ENCODE measurements at regions not wholly inside any gene's neighbourhood (a gene's known extent, or its start where the extent isn't known, plus 50 kb on each side); places are given as distances from the start of the nearest gene placed in this dataset.

DNA sequence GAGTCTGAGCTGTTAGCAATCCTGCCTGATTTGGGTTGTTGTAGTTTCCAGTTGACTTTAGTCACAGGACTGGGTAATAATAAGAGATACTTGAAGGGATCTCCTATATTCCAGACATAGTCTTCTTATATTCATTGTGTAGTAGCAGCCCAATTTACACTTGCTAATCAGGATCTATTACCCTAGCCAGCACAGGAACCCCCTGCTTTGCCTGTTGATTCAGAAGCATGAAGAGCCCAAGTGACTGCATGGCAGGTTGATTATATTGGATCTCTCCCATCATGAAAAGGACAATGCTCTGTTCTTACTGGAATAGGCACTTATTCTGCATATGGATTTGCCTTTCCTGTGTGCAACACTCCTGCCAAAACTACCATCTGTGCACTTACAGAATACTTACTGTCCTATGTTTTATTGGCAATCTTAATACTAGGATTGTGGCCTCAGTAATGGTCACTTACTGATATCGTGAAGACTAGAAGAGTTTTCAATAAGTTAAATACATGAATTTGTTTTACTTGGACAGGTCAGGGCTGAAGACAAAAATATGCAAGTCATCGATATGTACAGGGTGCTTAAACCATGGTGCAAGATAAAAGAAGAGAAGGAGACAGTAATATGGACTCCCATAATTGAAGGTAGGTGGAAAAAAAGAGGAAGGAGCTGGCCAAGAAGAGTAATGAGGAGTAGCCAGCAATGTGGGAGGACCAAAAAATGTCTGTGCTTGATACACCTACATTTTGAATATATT lies 304.1 kb downstream of the MCTP2 start:
- no peak for DNase-seq

GRCh38 chr15:94536549-94536948 lies 305.2 kb downstream of the MCTP2 start:
- DNase-seq: no peak

DNA sequence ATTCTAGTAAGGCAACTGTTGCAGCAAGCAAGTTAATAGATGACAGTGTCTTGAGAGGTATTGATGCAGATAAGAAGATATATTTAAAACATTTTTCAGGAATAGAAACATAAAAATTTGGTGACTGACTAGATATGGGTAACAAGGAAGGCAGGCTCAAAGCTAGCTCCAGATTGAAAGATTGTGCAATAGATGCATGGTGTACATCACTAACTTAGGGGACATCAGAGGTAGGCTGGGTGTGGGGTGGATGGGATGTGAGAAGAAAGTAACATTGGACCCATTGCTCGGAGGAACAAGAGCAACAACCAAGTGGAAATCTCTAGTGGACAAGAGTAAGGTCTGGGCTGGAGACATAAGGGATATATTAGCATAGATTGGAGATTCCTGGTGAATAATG lies 306.9 kb downstream of the MCTP2 start:
- no peak for DNase-seq

DNA sequence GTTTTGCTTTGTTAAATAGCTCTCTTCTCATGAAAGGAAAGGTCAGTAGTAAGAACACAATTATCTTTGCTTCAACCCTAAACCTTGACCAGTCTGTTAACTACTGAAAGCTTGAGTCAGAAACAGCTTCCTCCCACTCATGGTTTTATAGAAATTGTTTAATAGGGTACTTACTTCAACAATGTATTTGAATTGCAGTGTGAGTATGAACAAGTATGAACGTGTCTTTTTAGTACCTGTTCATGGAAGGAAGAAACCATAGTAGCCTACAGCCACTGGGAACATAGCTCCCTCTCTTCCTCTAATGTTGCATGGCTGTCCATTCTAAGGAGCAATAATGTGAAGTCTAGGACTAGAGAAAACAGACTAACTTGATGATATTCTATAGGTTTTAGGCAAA lies 311.0 kb downstream of the MCTP2 start:
- DNase-seq: no peak

GRCh38 chr15:94546808-94547207 lies 315.4 kb downstream of the MCTP2 start:
- DNase-seq: no peak

DNA sequence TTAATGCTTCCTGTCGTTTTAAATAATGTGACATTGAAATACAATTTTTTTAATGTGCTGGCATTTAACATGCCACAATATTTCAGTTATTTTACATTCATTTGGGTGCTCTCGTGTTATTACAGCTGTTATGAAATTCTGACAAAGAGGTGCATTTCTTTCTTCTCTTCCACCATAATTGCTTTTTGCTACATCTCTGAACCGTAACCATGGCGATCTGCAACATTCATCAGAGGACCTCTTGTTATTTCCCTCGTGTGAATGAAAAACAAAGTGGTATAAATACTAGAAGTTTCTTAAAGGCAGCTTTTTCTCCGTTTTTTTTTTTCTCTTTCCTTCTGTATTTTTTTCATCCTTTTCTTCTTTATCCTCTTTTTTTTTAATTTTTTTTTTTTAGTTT lies 316.4 kb downstream of the MCTP2 start:
- no peak for DNase-seq

- DNase-seq: no peak
Measured at GRCh38 chr15:94555841-94556519, 324.6 kb downstream of the MCTP2 start.

- DNase-seq: no peak
Measured at GRCh38 chr15:94561036-94561689, 329.8 kb downstream of the MCTP2 start.

DNA sequence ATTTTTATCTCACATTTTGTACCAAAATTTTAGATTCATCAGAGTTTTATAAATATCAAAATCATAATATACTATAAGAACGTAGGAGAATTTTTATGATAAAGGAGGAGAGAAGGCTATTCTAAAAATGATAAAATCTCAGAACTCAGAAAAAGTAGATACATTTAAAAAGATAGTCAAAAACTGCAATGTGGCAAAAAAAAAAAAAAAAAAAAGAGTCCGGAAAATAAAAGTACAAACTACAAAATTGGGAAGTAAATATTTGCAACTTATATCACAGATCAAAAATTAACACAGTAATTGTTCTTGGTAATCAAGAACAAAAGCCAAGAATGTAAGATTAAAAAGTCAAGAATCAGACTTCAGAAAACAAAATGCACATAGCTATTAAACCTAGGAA lies 332.1 kb downstream of the MCTP2 start:
- DNase-seq: no peak

GRCh38 chr15:94576889-94577533 lies 345.6 kb downstream of the MCTP2 start:
- peak in 1 of 2 donors; percentile 33 for DNase-seq

- no peak for DNase-seq
Measured at GRCh38 chr15:94579286-94579685, 347.9 kb downstream of the MCTP2 start.

GRCh38 chr15:94580211-94580885 lies 349.0 kb downstream of the MCTP2 start:
- no peak for DNase-seq

DNA sequence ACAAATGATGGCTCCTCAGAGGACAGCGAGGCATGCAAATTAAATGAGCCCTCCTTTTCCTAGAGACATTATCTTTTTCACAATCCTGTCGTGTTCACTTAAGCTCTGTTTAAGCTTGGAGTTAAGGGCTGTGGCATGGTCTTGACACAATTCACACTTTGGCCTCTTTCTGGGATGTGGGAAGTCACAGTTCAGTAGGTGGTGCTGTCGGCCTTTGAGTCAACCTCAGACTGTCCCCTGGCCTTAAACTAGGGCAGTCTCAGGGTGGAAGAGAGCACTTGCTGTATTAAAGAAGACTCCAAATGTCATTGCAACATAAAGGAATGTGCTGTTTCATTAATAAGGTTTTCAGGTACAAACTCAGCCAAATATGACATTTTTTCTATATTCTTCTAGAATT lies 351.0 kb downstream of the MCTP2 start:
- peak in 1 of 2 donors; percentile 25 for DNase-seq

DNA sequence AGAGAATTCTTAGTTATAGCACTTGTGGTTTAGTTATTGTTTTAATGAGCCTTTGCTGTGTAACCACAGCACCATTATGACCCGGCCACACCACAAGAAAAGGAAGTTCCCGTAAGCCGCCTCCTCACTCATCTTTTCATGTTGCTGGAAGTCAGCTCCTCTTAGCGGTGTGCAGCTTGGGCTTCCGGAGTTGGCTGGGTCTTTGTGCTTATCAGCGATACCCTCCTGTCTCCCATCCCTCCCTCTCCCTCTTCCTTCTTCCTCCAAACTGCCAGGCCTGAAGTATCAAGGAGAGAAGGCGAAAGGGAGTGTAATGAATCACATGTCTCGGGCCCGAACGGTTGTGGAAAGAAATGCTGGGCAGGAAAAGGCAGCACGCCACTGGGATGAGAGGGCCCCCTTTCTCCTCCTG lies 353.5 kb downstream of the MCTP2 start:
- peak; percentile 39 to 64 for DNase-seq

DNA sequence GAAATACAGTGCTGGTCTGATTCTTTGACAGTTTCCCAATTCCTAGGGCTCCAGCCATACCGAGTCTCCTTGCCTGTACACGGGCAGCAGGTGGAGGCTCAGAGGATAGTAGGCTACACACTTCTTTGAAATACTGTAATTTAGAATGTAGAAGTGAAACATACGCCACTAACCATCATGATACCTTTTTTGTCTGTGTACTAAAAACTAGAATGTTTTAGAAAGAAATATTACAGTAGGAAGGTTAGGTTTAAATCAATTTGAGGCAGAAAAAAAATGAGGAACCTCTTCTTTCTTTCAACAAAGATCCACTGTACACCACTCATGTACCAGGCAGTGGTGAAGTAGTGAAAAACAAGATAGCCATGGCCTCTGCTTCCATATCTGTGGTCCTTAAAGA lies 354.7 kb downstream of the MCTP2 start:
- DNase-seq: no peak

- no peak for DNase-seq
Measured at GRCh38 chr15:94587113-94587512, 355.8 kb downstream of the MCTP2 start.

DNA sequence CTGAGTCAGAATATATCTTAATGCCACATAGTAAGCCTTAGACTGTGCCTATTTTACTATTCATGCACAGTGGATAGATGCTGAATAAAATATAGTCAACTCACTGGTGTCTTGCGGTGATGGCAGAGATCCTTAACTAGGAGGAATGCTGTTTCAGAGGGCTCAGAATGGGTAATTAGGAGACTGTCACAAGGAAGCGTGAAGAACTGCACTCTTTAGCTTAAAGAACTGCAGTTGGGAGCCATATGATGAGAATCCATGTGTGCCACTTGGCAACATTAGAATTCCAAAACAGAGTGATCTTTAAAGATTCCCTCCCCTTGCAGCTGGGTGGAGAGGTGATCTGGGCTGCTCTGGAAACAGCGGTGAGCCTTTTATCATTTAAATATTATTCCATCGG lies 357.6 kb downstream of the MCTP2 start:
- DNase-seq: no peak

DNA sequence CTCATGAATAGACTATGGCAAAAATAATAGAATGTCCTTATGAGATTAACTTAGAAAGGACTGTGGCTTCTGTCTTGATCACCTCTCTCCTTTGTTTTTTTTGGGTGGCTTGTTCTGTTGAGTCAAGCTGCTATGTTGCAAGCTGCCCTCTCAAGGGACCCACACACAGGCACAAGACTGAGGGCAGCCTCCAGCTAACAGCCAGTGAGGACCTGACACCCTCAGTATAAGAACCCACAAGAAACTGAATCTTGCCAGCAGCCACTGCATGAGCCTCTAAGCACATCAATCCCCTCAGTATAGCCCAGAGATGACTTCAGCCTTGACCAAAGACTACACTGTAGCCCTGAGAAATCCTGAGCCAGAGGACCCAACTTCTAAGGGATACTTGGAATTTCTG lies 361.1 kb downstream of the MCTP2 start:
- DNase-seq: no peak

DNA sequence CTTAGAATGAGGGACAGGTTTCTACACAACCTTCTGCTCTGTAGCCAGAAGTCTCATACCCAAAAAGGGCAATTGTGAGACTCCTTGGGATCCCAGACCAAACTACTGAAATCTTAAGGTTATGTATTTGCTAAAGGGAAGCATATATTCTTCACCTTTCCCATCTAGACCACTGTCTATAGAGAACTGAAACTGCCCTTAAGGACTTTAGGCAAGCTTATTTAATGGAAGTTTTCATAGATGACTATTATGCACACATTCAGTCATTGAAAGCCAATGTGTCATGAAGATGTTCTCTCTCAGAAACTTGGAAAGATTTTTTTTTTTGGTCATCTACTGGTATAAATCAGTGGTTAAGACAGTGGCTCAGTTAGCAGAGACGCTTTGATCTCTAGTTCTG lies 365.3 kb downstream of the MCTP2 start:
- DNase-seq: no peak

GRCh38 chr15:94600505-94600904 lies 369.1 kb downstream of the MCTP2 start:
- no peak for DNase-seq

DNA sequence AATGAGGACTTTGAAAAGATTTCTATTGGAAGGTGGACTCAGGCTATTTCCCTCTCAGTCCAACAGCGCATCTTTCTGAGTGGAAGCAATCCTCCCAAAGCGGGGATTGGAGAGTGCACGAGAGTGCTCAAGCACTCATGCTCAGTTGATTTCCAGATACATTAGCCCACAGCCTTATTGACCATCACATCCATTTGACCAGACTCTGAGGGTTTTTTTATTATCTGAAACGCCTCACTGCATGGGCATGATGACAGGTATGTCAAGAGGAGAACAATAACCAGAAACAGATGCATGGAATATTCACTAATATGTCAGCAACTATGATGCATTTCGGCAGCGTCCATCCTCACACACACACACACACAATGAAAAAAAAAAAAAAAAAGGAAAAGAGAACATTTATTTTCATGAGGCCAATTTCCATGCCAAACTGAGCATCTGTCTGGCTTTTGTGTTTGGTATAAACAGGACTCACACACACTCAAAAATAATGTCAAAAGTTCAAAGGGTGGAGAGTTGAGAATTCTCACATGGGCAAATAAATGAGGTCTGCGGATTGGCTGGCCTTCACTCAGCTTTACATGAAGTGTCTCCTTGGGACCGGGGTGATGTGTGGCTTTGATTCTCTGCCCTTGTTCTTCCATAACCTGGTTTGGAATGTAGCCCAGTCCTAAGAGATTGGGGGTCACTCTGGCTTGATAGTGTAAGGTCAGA lies 371.6 kb downstream of the MCTP2 start:
- DNase-seq: no peak

- no peak for DNase-seq
Measured at GRCh38 chr15:94606286-94606685, 374.9 kb downstream of the MCTP2 start.
